T-helper 2 cell treated with Interferon-gamma antibody and Interleukin-4, amounts not matched to agents 5 μg/mL and 100 μg/mL, for 36 hours (primary cell): ENCODE measurements at regions not wholly inside any gene's neighbourhood (a gene's known extent, or its start where the extent isn't known, plus 50 kb on each side); places are given as distances from the start of the nearest gene placed in this dataset.

Source experiments
- DNase-seq: peaks from one replicate; pipeline ENCODE4 v3.0.0; 2021; ENCODE audit warnings: low spot score
- H3K27ac Mint-ChIP-seq: one replicate; pipeline ENCODE4 v1.8.0; 2021; ENCODE audit warnings: mild to moderate bottlenecking, mixed read lengths
- H3K27me3 Mint-ChIP-seq: one replicate; pipeline ENCODE4 v1.8.0; 2021; ENCODE audit warnings: low read depth, mixed read lengths
- H3K36me3 Mint-ChIP-seq: one replicate; pipeline ENCODE4 v1.8.0; 2021; ENCODE audit warnings: low read depth, mixed read lengths
- H3K4me1 Mint-ChIP-seq: one replicate; pipeline ENCODE4 v1.8.0; 2021; ENCODE audit warnings: low read depth, mixed read lengths
- H3K4me3 Mint-ChIP-seq: one replicate; pipeline ENCODE4 v1.8.0; 2022; ENCODE audit warnings: mild to moderate bottlenecking, moderate library complexity, mixed read lengths
- H3K9me3 Mint-ChIP-seq: one replicate; pipeline ENCODE4 v1.8.0; 2021; ENCODE audit warnings: mixed read lengths

- H3K9me3 Mint-ChIP-seq, result peaks cover 27% of the 10 kb centered on the region
- no peak for DNase-seq
- H3K36me3 Mint-ChIP-seq, result no peaks in the 10 kb centered on the region
- H3K27ac Mint-ChIP-seq, result no peak overlapping the region
- H3K4me3 Mint-ChIP-seq, result no peak overlapping the region
- no peaks in the 10 kb centered on the region for H3K4me1 Mint-ChIP-seq
- no peaks in the 10 kb centered on the region for H3K27me3 Mint-ChIP-seq
Observed at GRCh38 chr14:46053221-46053620, 598.4 kb downstream of the RPL10L start.

- H3K9me3 Mint-ChIP-seq, result peaks cover 30% of the 10 kb centered on the region
Observed at GRCh38 chr14:46051796-46052195, 599.8 kb downstream of the RPL10L start.

GRCh38 chr14:46048127-46048526, 603.5 kb downstream of the RPL10L start:
- H3K27ac Mint-ChIP-seq, result no peak overlapping the region
- no peaks in the 10 kb centered on the region for H3K4me1 Mint-ChIP-seq
- H3K36me3 Mint-ChIP-seq, result no peaks in the 10 kb centered on the region

More at GRCh38 chr14:46051796-46052195, 599.8 kb downstream of the RPL10L start:
- H3K4me1 Mint-ChIP-seq, result no peaks in the 10 kb centered on the region
- H3K27ac Mint-ChIP-seq, result no peak overlapping the region
- no peak overlapping the region for H3K4me3 Mint-ChIP-seq
- H3K36me3 Mint-ChIP-seq, result no peaks in the 10 kb centered on the region
- no peaks in the 10 kb centered on the region for H3K27me3 Mint-ChIP-seq
- no peak for DNase-seq

GRCh38 chr14:46036099-46036498, 615.5 kb downstream of the RPL10L start:
- Mint-ChIP-seq H3K9me3 (peaks cover 33% of the 10 kb centered on the region), H3K4me1 (no peaks in the 10 kb centered on the region), H3K36me3 (no peaks in the 10 kb centered on the region), H3K27me3 (no peaks in the 10 kb centered on the region), H3K27ac (no peak overlapping the region), H3K4me3 (no peak overlapping the region)
- DNase-seq, result no peak

More at GRCh38 chr14:46048127-46048526, 603.5 kb downstream of the RPL10L start:
- Mint-ChIP-seq H3K9me3 (peaks cover 43% of the 10 kb centered on the region), H3K4me3 (no peak overlapping the region), H3K27me3 (no peaks in the 10 kb centered on the region)
- DNase-seq, result no peak

GRCh38 chr14:46034305-46034704, 617.3 kb downstream of the RPL10L start:
- Mint-ChIP-seq H3K27me3 (no peaks in the 10 kb centered on the region), H3K27ac (no peak overlapping the region), H3K9me3 (peaks cover 27% of the 10 kb centered on the region), H3K4me3 (no peak overlapping the region), H3K36me3 (no peaks in the 10 kb centered on the region), H3K4me1 (no peaks in the 10 kb centered on the region)
- no peak for DNase-seq

GRCh38 chr14:46018846-46019420, 632.6 kb downstream of the RPL10L start:
- no peaks in the 10 kb centered on the region for H3K4me1 Mint-ChIP-seq
- H3K27me3 Mint-ChIP-seq, result no peaks in the 10 kb centered on the region
- H3K4me3 Mint-ChIP-seq, result no peak overlapping the region
- H3K36me3 Mint-ChIP-seq, result no peaks in the 10 kb centered on the region
- no peak for DNase-seq
- H3K27ac Mint-ChIP-seq, result no peak overlapping the region
- H3K9me3 Mint-ChIP-seq, result peaks cover 46% of the 10 kb centered on the region

- Mint-ChIP-seq H3K27me3 (no peaks in the 10 kb centered on the region), H3K27ac (no peak overlapping the region), H3K36me3 (no peaks in the 10 kb centered on the region), H3K4me3 (no peak overlapping the region), H3K4me1 (no peaks in the 10 kb centered on the region), H3K9me3 (peaks cover 56% of the 10 kb centered on the region)
- no peak for DNase-seq
Observed at GRCh38 chr14:46008348-46008747, 643.2 kb downstream of the RPL10L start.

- DNase-seq, result no peak
- Mint-ChIP-seq H3K9me3 (peaks cover 27% of the 10 kb centered on the region), H3K27ac (no peak overlapping the region)
Observed at GRCh38 chr14:45998554-45998953, 653.0 kb downstream of the RPL10L start.

GRCh38 chr14:45990252-45990651, 661.3 kb downstream of the RPL10L start:
- Mint-ChIP-seq H3K36me3 (no peaks in the 10 kb centered on the region), H3K27me3 (no peaks in the 10 kb centered on the region), H3K4me3 (no peak overlapping the region), H3K27ac (no peak overlapping the region), H3K4me1 (no peaks in the 10 kb centered on the region), H3K9me3 (peaks cover 32% of the 10 kb centered on the region)
- no peak for DNase-seq

More at GRCh38 chr14:45998554-45998953, 653.0 kb downstream of the RPL10L start:
- Mint-ChIP-seq H3K27me3 (no peaks in the 10 kb centered on the region), H3K4me1 (no peaks in the 10 kb centered on the region), H3K4me3 (no peak overlapping the region), H3K36me3 (no peaks in the 10 kb centered on the region)

- no peaks in the 10 kb centered on the region for H3K36me3 Mint-ChIP-seq
- no peak for DNase-seq
- H3K27me3 Mint-ChIP-seq, result no peaks in the 10 kb centered on the region
- H3K9me3 Mint-ChIP-seq, result peaks cover 13% of the 10 kb centered on the region
- H3K27ac Mint-ChIP-seq, result no peak overlapping the region
- no peaks in the 10 kb centered on the region for H3K4me1 Mint-ChIP-seq
- no peak overlapping the region for H3K4me3 Mint-ChIP-seq
Observed at GRCh38 chr14:45976001-45976400, 675.6 kb downstream of the RPL10L start.

GRCh38 chr14:45972416-45972815, 679.2 kb downstream of the RPL10L start:
- no peaks in the 10 kb centered on the region for H3K36me3 Mint-ChIP-seq
- H3K9me3 Mint-ChIP-seq, result peaks cover 31% of the 10 kb centered on the region
- DNase-seq, result no peak
- H3K4me3 Mint-ChIP-seq, result no peak overlapping the region
- no peaks in the 10 kb centered on the region for H3K4me1 Mint-ChIP-seq
- H3K27me3 Mint-ChIP-seq, result no peaks in the 10 kb centered on the region
- H3K27ac Mint-ChIP-seq, result no peak overlapping the region

- Mint-ChIP-seq H3K4me3 (no peak overlapping the region), H3K9me3 (peaks cover 37% of the 10 kb centered on the region), H3K27ac (no peak overlapping the region), H3K27me3 (no peaks in the 10 kb centered on the region), H3K4me1 (no peaks in the 10 kb centered on the region), H3K36me3 (no peaks in the 10 kb centered on the region)
- DNase-seq, result no peak
Observed at GRCh38 chr14:45970621-45971020, 681.0 kb downstream of the RPL10L start.

GRCh38 chr14:45968037-45968436, 683.5 kb downstream of the RPL10L start:
- no peak overlapping the region for H3K4me3 Mint-ChIP-seq
- no peaks in the 10 kb centered on the region for H3K36me3 Mint-ChIP-seq
- no peak for DNase-seq
- peaks cover 40% of the 10 kb centered on the region for H3K9me3 Mint-ChIP-seq
- no peaks in the 10 kb centered on the region for H3K27me3 Mint-ChIP-seq
- no peaks in the 10 kb centered on the region for H3K4me1 Mint-ChIP-seq
- H3K27ac Mint-ChIP-seq, result no peak overlapping the region

GRCh38 chr14:45949479-45949878, 696.5 kb upstream of the MIS18BP1 start:
- Mint-ChIP-seq H3K27ac (no peak overlapping the region), H3K9me3 (peaks cover 29% of the 10 kb centered on the region), H3K27me3 (no peaks in the 10 kb centered on the region), H3K4me3 (no peak overlapping the region), H3K4me1 (no peaks in the 10 kb centered on the region), H3K36me3 (no peaks in the 10 kb centered on the region)
- DNase-seq, result no peak

GRCh38 chr14:45947830-45948229, 694.8 kb upstream of the MIS18BP1 start:
- peaks cover 34% of the 10 kb centered on the region for H3K9me3 Mint-ChIP-seq
- H3K4me1 Mint-ChIP-seq, result no peaks in the 10 kb centered on the region
- no peaks in the 10 kb centered on the region for H3K36me3 Mint-ChIP-seq
- H3K4me3 Mint-ChIP-seq, result no peak overlapping the region
- H3K27me3 Mint-ChIP-seq, result no peaks in the 10 kb centered on the region
- no peak overlapping the region for H3K27ac Mint-ChIP-seq
- no peak for DNase-seq
